Karpas-422 (cell line): ENCODE measurements at regions not wholly inside any gene's neighbourhood (a gene's known extent, or its start where the extent isn't known, plus 50 kb on each side); places are given as distances from the start of the nearest gene placed in this dataset.

Experiments
- DNase-seq: peaks from one replicate; pipeline ENCODE4 v3.0.0-alpha.2; 2015
- H2AFZ ChIP-seq: fragments of 200-600 bp; sonication (generic); 2 replicates; pipeline ENCODE4 v1.6.1; 2014; ENCODE audit warnings: antibody characterized with exemption, low read length, mixed read lengths
- H3K27ac ChIP-seq: fragments of 200-600 bp; sonication (generic); 2 replicates; pipeline ENCODE4 v1.5.1; 2014; ENCODE audit warnings: mild to moderate bottlenecking, low read length, moderate library complexity
- H3K27me3 ChIP-seq: fragments of 200-600 bp; sonication (generic); 2 replicates; pipeline ENCODE4 v1.6.1; 2014; ENCODE audit warnings: low read length, mixed read lengths
- H3K36me3 ChIP-seq: fragments of 200-600 bp; sonication (generic); 2 replicates; pipeline ENCODE4 v1.6.1; 2014; ENCODE audit warnings: low read length, mixed read lengths; ENCODE audit not compliant: insufficient read depth
- H3K4me1 ChIP-seq: fragments of 200-600 bp; sonication (generic); 2 replicates; pipeline ENCODE4 v1.6.1; 2014; ENCODE audit warnings: mild to moderate bottlenecking, low read length, mixed read lengths
- H3K4me2 ChIP-seq: fragments of 200-600 bp; sonication (generic); 2 replicates; pipeline ENCODE4 v1.6.1; 2014; ENCODE audit warnings: low read length, low read depth, mild to moderate bottlenecking; ENCODE audit not compliant: poor library complexity, severe bottlenecking
- H3K4me3 ChIP-seq: fragments of 200-600 bp; sonication (generic); 2 replicates; pipeline ENCODE4 v1.5.1; 2014; ENCODE audit warnings: mild to moderate bottlenecking, antibody characterized with exemption, low read length, mixed read lengths
- H3K79me2 ChIP-seq: fragments of 200-600 bp; sonication (generic); 2 replicates; pipeline ENCODE4 v1.6.1; 2014; ENCODE audit warnings: mild to moderate bottlenecking, low read length, mixed read lengths
- H3K9ac ChIP-seq: fragments of 200-600 bp; sonication (generic); 2 replicates; pipeline ENCODE4 v1.6.0; 2014; ENCODE audit warnings: low read length
- H3K9me2 ChIP-seq: fragments of 200-600 bp; sonication (generic), shearing (Covaris generic); replicated peaks from 2 replicates; pipeline ENCODE4 v1.6.0; 2014; ENCODE audit warnings: mild to moderate bottlenecking, low read length, moderate library complexity; ENCODE audit not compliant: insufficient read depth
- H3K9me3 ChIP-seq: fragments of 300-700, 200-600 bp; sonication (generic); 2 replicates; pipeline ENCODE4 v1.6.1; 2014; ENCODE audit warnings: low read length, mixed read lengths
- H4K20me1 ChIP-seq: fragments of 200-600 bp; sonication (generic); 2 replicates; pipeline ENCODE4 v1.6.1; 2014; ENCODE audit warnings: mild to moderate bottlenecking, antibody characterized with exemption, low read length, low read depth; ENCODE audit not compliant: insufficient read depth

DNA sequence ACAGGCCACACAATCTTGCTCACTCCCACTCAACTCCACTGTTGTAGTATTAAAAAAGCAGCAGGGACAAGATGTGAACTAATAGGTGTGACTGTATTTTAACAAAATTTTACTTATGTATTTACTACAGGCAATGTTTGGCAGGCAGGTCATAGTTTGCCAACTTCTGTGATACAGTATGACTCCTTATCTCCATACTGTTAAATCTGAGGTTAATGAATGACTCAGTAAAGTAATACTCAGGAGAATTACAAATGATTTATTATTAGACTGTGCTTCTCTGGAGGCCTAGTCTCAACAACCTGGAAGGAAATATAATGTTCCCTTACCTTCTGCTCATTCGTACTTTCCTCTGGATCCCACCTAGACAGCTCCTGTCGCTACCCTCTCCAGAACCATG, 258.6 kb upstream of the KCNMB2 start:
- H3K4me2 ChIP-seq, result no peak overlapping the region
- H3K9me3 ChIP-seq, result peaks cover 34% of the 10 kb centered on the region
- DNase-seq, result no peak
- H3K4me1 ChIP-seq, result no peaks in the 10 kb centered on the region
- H3K27me3 ChIP-seq, result no peaks in the 10 kb centered on the region
- no peaks in the 10 kb centered on the region for H3K79me2 ChIP-seq
- no peak overlapping the region for H3K27ac ChIP-seq
- H3K36me3 ChIP-seq, result no peaks in the 10 kb centered on the region
- H3K9ac ChIP-seq, result no peak overlapping the region
- H4K20me1 ChIP-seq, result no peaks in the 10 kb centered on the region
- no peak overlapping the region for H3K4me3 ChIP-seq
- H3K9me2 ChIP-seq, result no peaks in the 10 kb centered on the region
- no peak overlapping the region for H2AFZ ChIP-seq

DNA sequence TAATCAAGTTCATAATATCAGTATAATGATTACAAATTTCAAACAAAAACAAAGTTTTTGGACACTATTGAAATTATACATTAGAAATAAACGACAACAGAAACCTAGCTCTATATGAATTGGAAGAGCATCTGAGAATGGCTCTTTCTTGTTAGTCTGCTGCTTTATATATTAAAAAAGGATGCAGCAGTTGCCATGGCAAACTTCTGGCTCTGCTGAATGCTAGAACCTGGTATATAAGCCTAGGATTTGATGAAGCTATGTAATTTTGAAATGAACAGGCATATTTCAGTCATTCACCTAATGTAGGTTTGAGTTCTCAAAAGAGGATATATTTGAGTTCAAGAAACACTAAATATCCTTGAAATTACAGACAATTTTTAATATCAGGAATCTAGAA, 252.7 kb upstream of the KCNMB2 start:
- H3K27ac ChIP-seq, result no peak overlapping the region

DNA sequence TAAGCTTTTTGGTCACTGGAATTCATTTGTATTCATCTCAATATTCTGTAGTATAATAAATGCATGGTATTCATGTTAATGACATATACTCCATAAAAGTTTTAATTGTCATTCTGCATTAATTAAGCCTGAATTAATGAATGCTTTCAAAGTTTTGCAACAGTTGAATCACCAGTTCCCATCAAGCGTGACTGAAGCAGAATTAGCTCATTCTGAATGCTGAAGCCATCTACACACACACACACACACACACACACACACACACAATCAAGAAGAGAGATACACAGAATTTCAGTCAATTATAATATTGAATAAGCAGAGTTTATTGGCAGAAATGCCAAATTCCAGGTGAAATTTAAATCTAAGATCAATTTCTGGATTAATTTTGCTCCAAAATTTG, 252.1 kb upstream of the KCNMB2 start:
- Histone ChIP-seq H3K9ac (no peak overlapping the region), H3K27me3 (no peaks in the 10 kb centered on the region), H4K20me1 (no peaks in the 10 kb centered on the region), H3K27ac (no peak overlapping the region), H3K9me2 (no peaks in the 10 kb centered on the region), H3K9me3 (peaks cover 21% of the 10 kb centered on the region), H3K4me2 (no peak overlapping the region), H2AFZ (no peak overlapping the region), H3K4me3 (no peak overlapping the region), H3K36me3 (no peaks in the 10 kb centered on the region), H3K4me1 (no peaks in the 10 kb centered on the region), H3K79me2 (no peaks in the 10 kb centered on the region)
- DNase-seq, result no peak

More for the DNA sequence above, 252.7 kb upstream of the KCNMB2 start:
- no peak overlapping the region for H3K4me2 ChIP-seq
- H3K9me2 ChIP-seq, result no peaks in the 10 kb centered on the region
- peaks cover 27% of the 10 kb centered on the region for H3K9me3 ChIP-seq
- no peak overlapping the region for H2AFZ ChIP-seq
- H3K4me1 ChIP-seq, result no peaks in the 10 kb centered on the region
- no peak overlapping the region for H3K9ac ChIP-seq
- H3K79me2 ChIP-seq, result no peaks in the 10 kb centered on the region
- no peaks in the 10 kb centered on the region for H4K20me1 ChIP-seq
- H3K36me3 ChIP-seq, result no peaks in the 10 kb centered on the region
- no peak overlapping the region for H3K4me3 ChIP-seq
- H3K27me3 ChIP-seq, result no peaks in the 10 kb centered on the region
- DNase-seq, result no peak

DNA sequence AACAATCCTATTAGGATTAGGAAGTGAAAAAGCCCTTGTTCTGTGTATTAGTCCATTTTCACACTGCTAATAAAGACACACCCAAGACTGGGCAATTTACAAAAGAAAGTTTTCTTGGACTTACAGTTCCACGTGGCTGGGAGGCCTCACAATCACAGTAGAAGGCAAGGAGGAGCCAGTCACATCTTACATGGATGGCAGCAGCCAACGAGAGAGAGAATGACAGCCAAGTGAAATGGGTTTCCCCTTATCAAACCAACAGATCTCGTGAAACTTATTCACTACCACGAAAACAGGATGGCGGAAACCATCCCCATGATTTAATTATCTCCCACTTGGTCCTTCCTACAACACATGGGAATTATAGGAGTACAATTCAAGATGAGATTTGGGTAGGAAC, 248.2 kb upstream of the KCNMB2 start:
- no peaks in the 10 kb centered on the region for H3K4me1 ChIP-seq
- H3K36me3 ChIP-seq, result no peaks in the 10 kb centered on the region
- H3K4me3 ChIP-seq, result no peak overlapping the region
- H3K27ac ChIP-seq, result no peak overlapping the region
- H3K9me3 ChIP-seq, result 0 out of 2 replicates have a peak, but pooled peaks cover 2% of the 10 kb centered on the region
- no peaks in the 10 kb centered on the region for H4K20me1 ChIP-seq
- H3K9ac ChIP-seq, result no peak overlapping the region
- H3K27me3 ChIP-seq, result no peaks in the 10 kb centered on the region
- no peak overlapping the region for H2AFZ ChIP-seq
- DNase-seq, result no peak
- no peak overlapping the region for H3K4me2 ChIP-seq
- no peaks in the 10 kb centered on the region for H3K79me2 ChIP-seq
- H3K9me2 ChIP-seq, result no peaks in the 10 kb centered on the region

DNA sequence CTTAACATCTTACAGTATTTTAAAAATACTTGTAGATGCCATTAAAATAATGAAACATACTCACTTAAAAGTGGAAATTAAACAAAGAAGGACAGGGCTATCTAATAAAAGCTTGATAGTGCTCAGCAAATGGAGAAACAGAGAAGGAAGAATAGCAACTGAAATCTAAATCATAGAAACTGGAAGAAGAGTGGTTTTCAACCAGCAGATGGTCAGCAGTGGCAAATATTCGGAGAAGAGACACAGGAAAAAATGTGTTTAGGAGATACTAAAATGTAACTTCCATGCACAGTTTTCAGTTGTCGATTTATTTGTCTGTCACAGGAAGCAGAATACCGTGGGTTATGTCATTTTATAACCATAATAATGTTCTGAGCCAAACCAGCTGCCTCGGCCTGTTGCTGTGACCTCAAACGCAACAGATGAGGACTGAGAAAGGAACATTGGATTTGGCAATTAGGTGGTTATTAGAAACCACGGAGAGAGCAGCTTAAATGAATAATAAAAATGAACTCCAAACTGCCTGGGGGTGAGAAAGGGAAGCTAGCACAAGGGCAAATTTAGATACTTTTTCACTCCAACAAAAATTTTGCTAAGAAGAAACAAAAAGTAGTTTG, 246.6 kb upstream of the KCNMB2 start:
- Histone ChIP-seq H3K79me2 (no peaks in the 10 kb centered on the region), H3K4me1 (no peaks in the 10 kb centered on the region), H3K27me3 (no peaks in the 10 kb centered on the region), H3K36me3 (no peaks in the 10 kb centered on the region), H3K9me2 (no peaks in the 10 kb centered on the region), H4K20me1 (no peaks in the 10 kb centered on the region), H3K4me3 (no peak overlapping the region), H3K9me3 (peaks cover 2% of the 10 kb centered on the region; the same call in 1 of the 2 replicates), H3K9ac (no peak overlapping the region), H3K4me2 (no peak overlapping the region), H3K27ac (no peak overlapping the region), H2AFZ (no peak overlapping the region)
- no peak for DNase-seq

DNA sequence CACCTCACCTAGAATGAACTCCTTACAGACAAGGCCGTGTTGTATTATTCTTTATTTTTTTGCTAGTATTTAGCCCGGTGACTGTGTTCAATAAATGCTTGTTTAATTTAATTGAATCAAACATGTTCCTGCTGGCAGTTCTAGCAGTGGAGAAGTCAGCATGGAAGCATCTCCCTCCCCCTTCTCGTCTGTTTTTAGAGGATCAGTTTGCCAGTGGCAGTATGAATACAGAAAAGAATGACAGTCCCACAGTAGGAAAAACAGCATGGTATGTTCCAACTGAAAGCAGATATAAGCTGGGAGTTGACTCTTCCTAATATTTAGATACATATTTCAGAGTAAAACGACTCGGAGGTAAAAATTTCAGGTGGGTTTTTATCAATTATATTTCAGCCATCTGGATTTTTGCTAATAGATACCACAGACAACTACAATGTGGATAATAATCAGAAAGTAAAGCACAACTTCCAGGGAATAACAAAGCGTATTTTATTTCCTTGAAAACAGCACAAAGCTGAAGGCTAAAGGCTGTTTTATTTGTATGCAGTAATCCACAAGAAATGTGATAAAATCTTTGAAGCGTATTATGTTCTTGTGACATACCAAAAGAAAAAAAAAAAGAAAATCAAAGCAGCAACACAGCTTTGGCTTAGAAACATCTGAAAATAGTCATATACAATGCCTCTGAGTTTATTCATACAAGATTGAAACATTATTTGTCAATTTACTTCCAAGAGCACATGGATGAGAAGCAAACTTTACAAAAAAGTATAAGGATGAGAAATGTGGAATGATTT, 244.5 kb upstream of the KCNMB2 start:
- no peak for DNase-seq
- H3K4me3 ChIP-seq, result no peak overlapping the region
- no peaks in the 10 kb centered on the region for H3K27me3 ChIP-seq
- no peaks in the 10 kb centered on the region for H4K20me1 ChIP-seq
- H3K9me3 ChIP-seq, result no peaks in the 10 kb centered on the region; the same call in 1 of the 2 replicates
- H3K9me2 ChIP-seq, result no peaks in the 10 kb centered on the region
- H3K27ac ChIP-seq, result no peak overlapping the region
- no peak overlapping the region for H3K4me2 ChIP-seq
- H3K36me3 ChIP-seq, result no peaks in the 10 kb centered on the region
- H3K9ac ChIP-seq, result no peak overlapping the region
- no peaks in the 10 kb centered on the region for H3K4me1 ChIP-seq
- H3K79me2 ChIP-seq, result no peaks in the 10 kb centered on the region
- H2AFZ ChIP-seq, result no peak overlapping the region

DNA sequence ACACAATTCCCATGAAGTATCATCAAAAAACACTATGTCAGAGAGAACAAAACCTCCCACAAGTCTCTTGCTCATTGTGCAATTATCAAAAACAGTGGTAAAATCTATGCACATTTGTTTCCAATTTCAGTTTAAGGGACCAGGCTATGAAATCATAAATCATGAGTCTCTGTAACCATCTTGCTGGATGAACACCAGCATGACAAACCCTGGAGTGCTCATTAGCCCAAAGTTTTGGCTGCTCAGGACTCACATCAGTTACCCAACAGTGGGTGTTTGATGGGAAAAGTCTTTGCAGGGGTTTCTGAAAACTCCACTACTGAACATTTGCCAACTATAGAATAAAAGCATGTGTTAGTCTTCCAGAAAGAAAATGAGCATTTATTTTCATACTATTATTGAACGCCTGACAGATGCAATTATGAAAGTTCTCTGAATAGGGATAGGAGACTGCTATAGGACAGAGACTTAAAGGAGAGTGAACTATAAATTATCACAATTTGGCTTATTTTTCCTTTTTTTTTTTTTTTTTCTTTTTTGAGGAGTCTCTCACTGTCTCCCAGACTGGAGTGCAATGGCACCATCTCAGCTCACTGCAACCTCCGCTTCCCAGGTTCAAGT, 240.8 kb upstream of the KCNMB2 start:
- no peaks in the 10 kb centered on the region; the same call in 1 of the 2 replicates for H3K9me3 ChIP-seq
- no peaks in the 10 kb centered on the region for H3K9me2 ChIP-seq
- no peak overlapping the region for H3K9ac ChIP-seq
- no peak for DNase-seq
- no peaks in the 10 kb centered on the region for H4K20me1 ChIP-seq
- H3K4me2 ChIP-seq, result no peak overlapping the region
- H2AFZ ChIP-seq, result no peak overlapping the region
- no peak overlapping the region for H3K27ac ChIP-seq
- H3K4me1 ChIP-seq, result no peaks in the 10 kb centered on the region
- no peaks in the 10 kb centered on the region for H3K36me3 ChIP-seq
- no peaks in the 10 kb centered on the region for H3K27me3 ChIP-seq
- no peaks in the 10 kb centered on the region for H3K79me2 ChIP-seq
- no peak overlapping the region for H3K4me3 ChIP-seq

DNA sequence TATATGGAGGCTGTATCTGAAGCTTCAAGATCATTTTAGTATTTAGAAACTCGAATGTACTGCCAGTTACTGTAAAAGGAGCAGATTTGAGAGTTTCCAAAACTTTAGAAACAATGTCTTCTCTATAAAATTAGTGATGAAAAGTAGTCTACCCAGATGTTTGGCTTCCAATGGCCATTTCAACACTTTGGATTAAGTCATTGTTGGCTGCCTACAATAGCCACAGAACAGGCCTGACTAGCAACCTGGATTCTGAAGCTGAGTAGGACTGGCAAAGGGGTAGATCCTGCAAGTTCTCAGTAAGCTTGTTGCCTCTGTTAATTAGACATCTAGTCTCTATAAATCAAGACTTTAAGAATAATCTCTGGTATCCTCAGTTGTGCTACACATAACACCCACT, 239.0 kb upstream of the KCNMB2 start:
- Histone ChIP-seq H3K27ac (no peak overlapping the region), H3K4me2 (no peak overlapping the region), H3K9me3 (no peaks in the 10 kb centered on the region; the same call in 1 of the 2 replicates), H3K36me3 (no peaks in the 10 kb centered on the region), H4K20me1 (no peaks in the 10 kb centered on the region), H3K79me2 (no peaks in the 10 kb centered on the region), H2AFZ (no peak overlapping the region), H3K9me2 (no peaks in the 10 kb centered on the region), H3K4me3 (no peak overlapping the region), H3K27me3 (no peaks in the 10 kb centered on the region), H3K9ac (no peak overlapping the region), H3K4me1 (no peaks in the 10 kb centered on the region)
- no peak for DNase-seq
